Astrocyte (in vitro differentiated cells and primary cell): ENCODE measurements at regions not wholly inside any gene's neighbourhood (a gene's known extent, or its start where the extent isn't known, plus 50 kb on each side); places are given as distances from the start of the nearest gene placed in this dataset.

Experiments used
- DNase-seq: peaks from one replicate; pipeline ENCODE4 v3.0.0-alpha.2; 2010; ENCODE audit warnings: low read depth
- FAIRE-seq: peaks from 2 replicates; lab custom pipeline; 2011; peaks lifted over from hg19 to GRCh38; lab: Jason Lieb, UNC
- H2AFZ ChIP-seq: 2 replicates; pipeline ENCODE4 v1.6.0; 2012; ENCODE audit warnings: low read depth, low read length, inconsistent platforms
- H3K27ac ChIP-seq: 2 replicates; pipeline ENCODE4 v1.5.1; 2011; ENCODE audit warnings: low read depth, low read length, inconsistent platforms
- H3K27me3 ChIP-seq: 2 replicates; pipeline ENCODE4 v1.6.0; 2011; ENCODE audit warnings: low read length, inconsistent platforms; ENCODE audit not compliant: insufficient read depth
- H3K36me3 ChIP-seq: 2 replicates; pipeline ENCODE4 v1.5.1; 2011; ENCODE audit warnings: low read length, inconsistent platforms; ENCODE audit not compliant: insufficient read depth
- H3K4me1 ChIP-seq: 2 replicates; pipeline ENCODE4 v1.5.1; 2011; ENCODE audit warnings: low read length, inconsistent platforms; ENCODE audit not compliant: insufficient read depth
- H3K4me2 ChIP-seq: 2 replicates; pipeline ENCODE4 v1.6.0; 2012; ENCODE audit warnings: low read length, inconsistent platforms
- H3K4me3 ChIP-seq: 2 replicates; pipeline ENCODE4 v1.5.1; 2011; ENCODE audit warnings: low read depth, mild to moderate bottlenecking, low read length, inconsistent platforms; ENCODE audit not compliant: insufficient read depth
- H3K79me2 ChIP-seq: 2 replicates; pipeline ENCODE4 v1.6.0; 2012; ENCODE audit warnings: mild to moderate bottlenecking, low read length, inconsistent platforms; ENCODE audit not compliant: insufficient read depth
- H3K9ac ChIP-seq: 2 replicates; pipeline ENCODE4 v1.6.0; 2012; ENCODE audit warnings: mild to moderate bottlenecking, low read length, inconsistent platforms
- H3K9me3 ChIP-seq: 2 replicates; pipeline ENCODE4 v1.5.1; 2012; ENCODE audit warnings: low read depth, mild to moderate bottlenecking, low read length, inconsistent platforms; ENCODE audit not compliant: insufficient read depth
- H4K20me1 ChIP-seq: 2 replicates; pipeline ENCODE4 v1.6.0; 2012; ENCODE audit warnings: low read length, inconsistent platforms; ENCODE audit not compliant: insufficient read depth
- H3K27ac Mint-ChIP-seq: one replicate; pipeline ENCODE4 v1.8.0; 2021; ENCODE audit warnings: mild to moderate bottlenecking, mixed read lengths; ENCODE audit not compliant: unreplicated experiment
- H3K27me3 Mint-ChIP-seq: one replicate; pipeline ENCODE4 v1.8.0; 2021; ENCODE audit warnings: low read depth, mixed read lengths; ENCODE audit not compliant: unreplicated experiment
- H3K36me3 Mint-ChIP-seq: one replicate; pipeline ENCODE4 v1.8.0; 2021; ENCODE audit warnings: low read depth, mixed read lengths; ENCODE audit not compliant: unreplicated experiment
- H3K4me1 Mint-ChIP-seq: one replicate; pipeline ENCODE4 v1.8.0; 2021; ENCODE audit warnings: low read depth, mixed read lengths; ENCODE audit not compliant: unreplicated experiment
- H3K4me3 Mint-ChIP-seq: one replicate; pipeline ENCODE4 v1.8.0; 2021; ENCODE audit warnings: mild to moderate bottlenecking, moderate library complexity, mixed read lengths; ENCODE audit not compliant: unreplicated experiment
- H3K9me3 Mint-ChIP-seq: one replicate; pipeline ENCODE4 v1.8.0; 2021; ENCODE audit warnings: mild to moderate bottlenecking, mixed read lengths; ENCODE audit not compliant: unreplicated experiment
- EZH2 ChIP-seq: IDR thresholded peaks from 2 replicates; pipeline ENCODE4 v1.6.1; 2012; ENCODE audit warnings: mild to moderate bottlenecking, low read length, inconsistent platforms; ENCODE audit not compliant: insufficient read depth
- TF ChIP-seq, protein P1 (sequence below): IDR thresholded peaks from 2 replicates; pipeline ENCODE4 v1.5.1; 2011; ENCODE audit warnings: low read depth, mild to moderate bottlenecking, inconsistent platforms, low read length, moderate library complexity; ENCODE audit not compliant: insufficient read depth

DNA sequence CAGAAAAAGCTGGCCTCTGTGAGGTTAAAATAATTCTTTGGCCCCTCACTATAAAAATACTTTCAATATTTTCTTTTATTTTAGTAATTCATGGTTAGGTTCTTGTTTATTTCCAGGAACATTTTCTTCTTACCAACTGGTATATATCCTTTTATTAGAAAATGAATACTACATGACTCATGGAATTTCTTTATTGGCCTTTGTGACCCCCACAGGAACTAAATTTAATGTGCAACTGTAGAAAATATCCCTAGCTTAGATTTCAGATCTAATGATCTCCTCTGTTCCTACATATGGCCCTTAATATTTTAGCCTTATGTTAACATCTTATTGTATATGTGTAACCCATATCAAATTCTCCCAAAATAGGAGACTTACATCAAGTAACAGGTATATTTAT, 429.9 kb downstream of the NR2F1-AS1 start:
- peak overlapping the region; percentile 24 for H3K4me2 ChIP-seq
- no peak overlapping the region for H3K27ac Mint-ChIP-seq

DNA sequence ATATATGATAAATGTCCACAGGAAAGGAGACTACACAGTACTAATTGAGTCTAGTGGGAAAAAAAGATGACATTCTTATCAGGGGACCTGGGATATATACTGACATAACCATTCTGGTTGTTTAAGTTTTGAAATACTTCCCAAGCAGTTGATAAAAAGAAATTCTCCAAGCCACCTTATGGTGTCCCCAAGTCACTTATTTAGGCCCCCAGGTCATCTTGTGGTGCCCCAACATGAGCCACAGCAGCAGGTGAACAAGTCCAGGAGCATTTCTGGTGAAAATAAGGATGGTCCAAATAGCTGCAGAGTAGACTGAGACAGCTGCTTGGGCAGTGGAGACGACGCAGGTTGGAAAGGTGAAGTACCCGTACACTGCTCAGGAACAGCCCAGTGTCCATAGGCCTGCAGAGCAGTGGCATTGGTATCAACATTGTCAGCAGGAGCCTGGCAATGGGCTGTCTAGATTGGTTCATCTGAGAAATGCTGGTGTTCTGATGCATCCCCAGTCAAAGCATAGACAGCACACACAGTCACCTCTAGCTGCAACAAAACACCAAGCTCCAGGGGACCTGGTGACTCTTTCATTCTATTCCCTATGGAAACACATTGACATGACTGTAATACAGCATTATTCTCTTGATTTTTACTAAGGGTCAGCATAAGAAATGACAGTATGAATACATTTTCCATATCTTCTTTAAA, 430.6 kb downstream of the NR2F1-AS1 start:
- Mint-ChIP-seq H3K9me3 (no peaks in the 10 kb centered on the region), H3K27ac (no peak overlapping the region), H3K36me3 (no peaks in the 10 kb centered on the region), H3K4me1 (peaks cover 5% of the 10 kb centered on the region), H3K4me3 (no peak overlapping the region), H3K27me3 (no peaks in the 10 kb centered on the region)
- no peaks in the 10 kb centered on the region for H3K9me3 ChIP-seq
- peaks cover 16% of the 10 kb centered on the region for H3K4me1 ChIP-seq
- FAIRE-seq (no peak), DNase-seq (no peak)
- TF ChIP-seq EZH2: no peak
- TF ChIP-seq, protein P1, sequence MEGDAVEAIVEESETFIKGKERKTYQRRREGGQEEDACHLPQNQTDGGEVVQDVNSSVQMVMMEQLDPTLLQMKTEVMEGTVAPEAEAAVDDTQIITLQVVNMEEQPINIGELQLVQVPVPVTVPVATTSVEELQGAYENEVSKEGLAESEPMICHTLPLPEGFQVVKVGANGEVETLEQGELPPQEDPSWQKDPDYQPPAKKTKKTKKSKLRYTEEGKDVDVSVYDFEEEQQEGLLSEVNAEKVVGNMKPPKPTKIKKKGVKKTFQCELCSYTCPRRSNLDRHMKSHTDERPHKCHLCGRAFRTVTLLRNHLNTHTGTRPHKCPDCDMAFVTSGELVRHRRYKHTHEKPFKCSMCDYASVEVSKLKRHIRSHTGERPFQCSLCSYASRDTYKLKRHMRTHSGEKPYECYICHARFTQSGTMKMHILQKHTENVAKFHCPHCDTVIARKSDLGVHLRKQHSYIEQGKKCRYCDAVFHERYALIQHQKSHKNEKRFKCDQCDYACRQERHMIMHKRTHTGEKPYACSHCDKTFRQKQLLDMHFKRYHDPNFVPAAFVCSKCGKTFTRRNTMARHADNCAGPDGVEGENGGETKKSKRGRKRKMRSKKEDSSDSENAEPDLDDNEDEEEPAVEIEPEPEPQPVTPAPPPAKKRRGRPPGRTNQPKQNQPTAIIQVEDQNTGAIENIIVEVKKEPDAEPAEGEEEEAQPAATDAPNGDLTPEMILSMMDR: no peak
- H2AFZ ChIP-seq: no peak overlapping the region
- peak overlapping the region; percentile 24 for H3K27ac ChIP-seq
- no peaks in the 10 kb centered on the region for H3K79me2 ChIP-seq
- no peaks in the 10 kb centered on the region for H4K20me1 ChIP-seq
- H3K9ac ChIP-seq: no peak overlapping the region
- no peaks in the 10 kb centered on the region for H3K27me3 ChIP-seq
- peak overlapping the region; percentile 24 for H3K4me2 ChIP-seq
- no peak overlapping the region for H3K4me3 ChIP-seq
- H3K36me3 ChIP-seq: no peaks in the 10 kb centered on the region

More for the DNA sequence above, 429.9 kb downstream of the NR2F1-AS1 start:
- Histone ChIP-seq H3K27ac (peak overlapping the region; percentile 24), H3K4me3 (no peak overlapping the region), H2AFZ (no peak overlapping the region), H3K79me2 (no peaks in the 10 kb centered on the region), H3K27me3 (no peaks in the 10 kb centered on the region), H4K20me1 (no peaks in the 10 kb centered on the region), H3K4me1 (peaks cover 13% of the 10 kb centered on the region), H3K9ac (no peak overlapping the region), H3K9me3 (no peaks in the 10 kb centered on the region), H3K36me3 (no peaks in the 10 kb centered on the region)
- FAIRE-seq (no peak), DNase-seq (peak; percentile 42)
- Mint-ChIP-seq H3K36me3 (no peaks in the 10 kb centered on the region), H3K9me3 (no peaks in the 10 kb centered on the region), H3K27me3 (no peaks in the 10 kb centered on the region), H3K4me3 (no peak overlapping the region), H3K4me1 (peaks cover 5% of the 10 kb centered on the region)
- TF ChIP-seq, protein P1: no peak
- TF ChIP-seq EZH2: no peak

DNA sequence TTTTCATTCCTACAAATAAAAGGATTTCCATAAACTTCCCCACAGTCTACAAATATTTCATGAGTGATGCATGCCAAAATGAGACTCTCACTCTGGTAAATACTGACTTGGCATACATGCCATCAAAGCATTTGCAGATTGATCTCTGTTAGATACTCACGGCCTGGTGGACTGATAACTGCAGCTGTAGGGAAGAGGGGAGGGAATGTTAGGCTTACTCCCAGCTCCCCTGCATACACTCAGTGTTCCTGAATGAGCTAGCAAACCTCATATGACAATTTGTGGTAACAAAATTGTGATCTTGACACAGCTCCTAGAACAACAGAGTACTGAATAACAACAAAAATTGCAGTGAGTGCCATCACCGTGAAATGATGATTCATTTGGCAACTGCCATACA, 435.3 kb downstream of the NR2F1-AS1 start:
- H3K9ac ChIP-seq: no peak overlapping the region
- TF ChIP-seq EZH2: no peak
- TF ChIP-seq, protein P1: no peak
- H3K27me3 ChIP-seq: no peaks in the 10 kb centered on the region
- H4K20me1 ChIP-seq: no peaks in the 10 kb centered on the region
- H3K27ac Mint-ChIP-seq: no peak overlapping the region
- H3K4me3 ChIP-seq: no peak overlapping the region
- DNase-seq (peak; percentile 58), FAIRE-seq (no peak)
- H3K9me3 ChIP-seq: no peaks in the 10 kb centered on the region
- no peaks in the 10 kb centered on the region for H3K79me2 ChIP-seq
- no peaks in the 10 kb centered on the region for H3K4me1 Mint-ChIP-seq
- peaks cover 8% of the 10 kb centered on the region for H3K4me1 ChIP-seq
- no peaks in the 10 kb centered on the region for H3K36me3 Mint-ChIP-seq
- no peaks in the 10 kb centered on the region for H3K36me3 ChIP-seq
- no peaks in the 10 kb centered on the region for H3K27me3 Mint-ChIP-seq
- H3K4me3 Mint-ChIP-seq: no peak overlapping the region
- no peak overlapping the region for H3K27ac ChIP-seq
- peaks cover 2% of the 10 kb centered on the region for H3K9me3 Mint-ChIP-seq
- H2AFZ ChIP-seq: peak overlapping the region; percentile 31
- peak overlapping the region; percentile 12 for H3K4me2 ChIP-seq
